ENCODE measurements at regions not wholly inside any gene's neighbourhood (a gene's known extent, or its start where the extent isn't known, plus 50 kb on each side); places are given as distances from the start of the nearest gene placed in this dataset.

DNA sequence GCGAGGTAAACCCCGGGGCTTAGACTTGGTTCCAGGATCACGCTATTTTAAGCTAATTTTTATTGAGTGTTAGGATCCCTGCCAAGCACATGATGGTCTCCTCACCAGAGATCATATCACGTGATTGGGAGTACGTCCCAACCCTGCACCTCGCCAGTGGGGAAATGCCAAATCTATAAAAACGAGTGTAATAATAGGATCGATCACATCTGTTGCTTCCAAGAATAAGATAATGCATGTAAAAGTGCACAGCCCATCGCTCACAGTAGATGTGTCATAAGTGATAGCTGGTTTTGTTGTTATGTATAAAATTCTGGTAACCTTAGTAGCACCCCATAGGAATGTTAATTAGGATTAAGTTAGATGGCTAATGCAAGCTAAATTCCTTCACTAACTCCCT lies 581.0 kb upstream of the TMEM132C start:
- TF ChIP-seq, protein P1, sequence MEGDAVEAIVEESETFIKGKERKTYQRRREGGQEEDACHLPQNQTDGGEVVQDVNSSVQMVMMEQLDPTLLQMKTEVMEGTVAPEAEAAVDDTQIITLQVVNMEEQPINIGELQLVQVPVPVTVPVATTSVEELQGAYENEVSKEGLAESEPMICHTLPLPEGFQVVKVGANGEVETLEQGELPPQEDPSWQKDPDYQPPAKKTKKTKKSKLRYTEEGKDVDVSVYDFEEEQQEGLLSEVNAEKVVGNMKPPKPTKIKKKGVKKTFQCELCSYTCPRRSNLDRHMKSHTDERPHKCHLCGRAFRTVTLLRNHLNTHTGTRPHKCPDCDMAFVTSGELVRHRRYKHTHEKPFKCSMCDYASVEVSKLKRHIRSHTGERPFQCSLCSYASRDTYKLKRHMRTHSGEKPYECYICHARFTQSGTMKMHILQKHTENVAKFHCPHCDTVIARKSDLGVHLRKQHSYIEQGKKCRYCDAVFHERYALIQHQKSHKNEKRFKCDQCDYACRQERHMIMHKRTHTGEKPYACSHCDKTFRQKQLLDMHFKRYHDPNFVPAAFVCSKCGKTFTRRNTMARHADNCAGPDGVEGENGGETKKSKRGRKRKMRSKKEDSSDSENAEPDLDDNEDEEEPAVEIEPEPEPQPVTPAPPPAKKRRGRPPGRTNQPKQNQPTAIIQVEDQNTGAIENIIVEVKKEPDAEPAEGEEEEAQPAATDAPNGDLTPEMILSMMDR (conservative IDR thresholded peaks at IDR 0.05; ENCODE audit: low read depth, low read length): no peak
- no peak overlapping the region for H3K4me3 ChIP-seq (ENCODE audit: low read depth, low read length)
- DNase-seq (ENCODE audit: low read depth): no peak

DNA sequence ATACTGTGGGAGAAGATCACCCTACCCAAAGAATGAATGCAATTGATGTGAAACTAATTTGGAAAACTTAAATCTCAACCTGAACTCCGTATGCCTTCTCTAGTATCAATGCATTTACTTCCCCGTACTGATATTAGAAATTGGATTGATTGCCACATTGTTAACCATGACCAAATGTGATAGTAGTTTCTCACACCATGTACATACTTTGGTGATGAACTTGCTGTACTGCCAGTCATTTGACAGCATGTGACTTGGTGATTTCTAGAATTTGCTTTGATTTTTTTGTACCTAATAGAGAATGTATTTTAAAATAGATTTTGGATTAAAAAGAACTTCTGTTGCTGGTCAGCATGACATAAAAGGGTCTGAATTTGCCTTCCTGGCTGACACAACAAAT lies 579.8 kb upstream of the TMEM132C start:
- H3K4me3 ChIP-seq (ENCODE audit: low read depth, low read length): no peak overlapping the region
- no peak for DNase-seq (ENCODE audit: low read depth)

DNA sequence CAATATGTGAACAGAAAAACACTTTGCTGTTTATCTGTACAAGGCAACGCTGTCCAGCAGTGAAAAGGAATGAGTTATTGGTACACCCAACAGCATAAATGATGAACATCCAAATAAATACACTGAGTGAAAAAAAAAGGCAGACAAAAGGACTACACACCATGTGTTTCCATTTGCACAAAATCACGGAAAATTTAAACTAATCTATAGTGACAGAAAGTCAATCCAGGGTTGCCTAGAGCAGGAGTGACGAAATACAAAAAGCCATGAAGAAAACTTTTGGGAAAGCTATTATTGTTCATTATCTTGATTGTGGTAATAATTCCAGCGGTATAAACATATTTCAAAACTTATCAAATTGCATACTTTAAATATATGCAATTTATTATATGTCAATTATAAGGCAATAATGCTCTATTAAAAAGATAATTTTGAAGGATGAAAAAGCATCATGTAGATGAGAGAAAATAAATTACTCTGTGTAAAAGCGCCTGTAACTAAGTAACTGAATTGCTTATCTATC lies 578.0 kb upstream of the TMEM132C start:
- TF ChIP-seq, protein P1 (conservative IDR thresholded peaks at IDR 0.05; ENCODE audit: low read depth, low read length): no peak
- DNase-seq (ENCODE audit: low read depth): no peak
- H3K4me3 ChIP-seq (ENCODE audit: low read depth, low read length): no peak overlapping the region

More for the DNA sequence above, 579.8 kb upstream of the TMEM132C start:
- TF ChIP-seq, protein P1 (conservative IDR thresholded peaks at IDR 0.05; ENCODE audit: low read depth, low read length): no peak

DNA sequence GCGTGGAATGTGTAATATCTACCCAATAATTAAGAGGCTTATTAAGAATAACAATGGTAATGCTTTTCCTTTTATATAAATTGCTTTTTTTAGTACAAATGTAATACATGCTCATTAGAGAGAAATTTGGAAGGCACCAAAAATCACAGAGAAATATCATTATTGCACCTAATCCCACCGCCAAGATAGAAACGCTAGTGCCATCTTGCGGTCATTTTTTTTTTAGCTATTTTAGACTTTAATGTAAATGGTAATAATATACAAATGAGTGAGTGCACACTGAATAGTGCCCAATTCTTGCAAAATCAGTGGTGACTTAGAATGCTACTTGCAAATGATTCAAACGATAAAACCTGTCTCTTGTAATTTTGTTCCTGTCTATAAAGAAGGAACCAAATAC lies 576.8 kb upstream of the TMEM132C start:
- no peak for DNase-seq (ENCODE audit: low read depth)
- no peak overlapping the region for H3K4me3 ChIP-seq (ENCODE audit: low read depth, low read length)
- TF ChIP-seq, protein P1 (conservative IDR thresholded peaks at IDR 0.05; ENCODE audit: low read depth, low read length): peak; percentile 6

DNA sequence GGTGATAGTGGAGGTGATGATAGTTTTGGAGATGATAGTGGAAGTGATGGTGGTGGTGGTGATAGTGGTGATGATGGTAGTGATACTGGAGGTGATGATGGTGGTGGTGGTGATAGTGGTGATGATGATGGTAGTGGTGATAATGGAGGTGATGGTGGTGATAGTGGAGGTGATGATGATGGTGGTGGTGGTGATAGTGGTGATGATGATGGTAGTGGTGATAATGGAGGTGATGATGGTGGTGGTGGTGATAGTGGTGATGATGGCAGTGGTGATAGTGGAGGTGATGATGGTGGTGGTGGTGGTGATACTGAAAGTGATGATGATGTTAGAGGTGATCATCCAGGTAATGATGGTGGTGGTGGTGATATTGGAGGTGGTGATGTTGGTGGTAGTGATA lies 570.0 kb upstream of the TMEM132C start:
- no peak for DNase-seq (ENCODE audit: low read depth)
- TF ChIP-seq, protein P1 (conservative IDR thresholded peaks at IDR 0.05; ENCODE audit: low read depth, low read length): no peak
- no peak overlapping the region for H3K4me3 ChIP-seq (ENCODE audit: low read depth, low read length)

DNA sequence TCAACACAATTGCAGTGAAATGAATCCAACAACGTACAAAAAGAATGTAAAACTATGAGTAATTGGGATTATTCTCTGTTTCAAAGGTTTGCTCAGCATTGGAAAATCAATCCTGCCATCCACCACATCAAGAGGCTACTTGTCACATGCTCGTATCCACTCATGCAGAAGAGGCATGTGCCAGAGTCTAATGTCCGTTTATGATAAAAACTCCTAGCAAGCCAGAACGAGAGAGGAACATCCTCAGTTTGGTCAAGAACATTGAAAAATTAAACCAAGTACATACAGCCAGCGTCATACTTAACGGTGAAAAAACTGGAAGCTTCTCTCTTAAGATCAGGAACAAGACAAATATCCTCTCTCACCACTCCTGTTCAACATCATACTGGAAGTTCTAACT lies 563.9 kb upstream of the TMEM132C start:
- no peak for DNase-seq (ENCODE audit: low read depth)
- no peak overlapping the region for H3K4me3 ChIP-seq (ENCODE audit: low read depth, low read length)
- TF ChIP-seq, protein P1 (conservative IDR thresholded peaks at IDR 0.05; ENCODE audit: low read depth, low read length): no peak

DNA sequence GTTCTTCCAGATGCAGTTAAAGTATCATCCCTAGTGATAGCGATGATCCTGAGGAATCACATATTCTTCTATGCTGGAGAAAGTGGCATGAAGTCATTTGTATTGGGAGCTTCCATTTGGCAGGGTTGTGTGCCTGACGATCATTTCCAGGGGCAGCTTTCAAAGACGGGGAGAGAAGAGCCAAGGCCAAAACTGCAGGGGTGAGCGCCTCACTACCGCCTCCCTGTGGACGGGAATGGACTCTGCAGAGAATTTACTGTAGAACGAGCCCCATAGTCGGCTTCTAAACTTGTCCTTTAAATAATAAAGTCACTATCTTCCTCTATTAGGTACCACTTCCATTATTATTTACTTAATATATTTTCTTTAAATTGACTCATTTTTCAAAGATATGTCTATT lies 555.9 kb upstream of the TMEM132C start:
- TF ChIP-seq, protein P1 (conservative IDR thresholded peaks at IDR 0.05; ENCODE audit: low read depth, low read length): no peak
- no peak for DNase-seq (ENCODE audit: low read depth)
- H3K4me3 ChIP-seq (ENCODE audit: low read depth, low read length): no peak overlapping the region
